Endothelial cell of umbilical vein (primary cell): ENCODE measurements at regions not wholly inside any gene's neighbourhood (a gene's known extent, or its start where the extent isn't known, plus 50 kb on each side); places are given as distances from the start of the nearest gene placed in this dataset.

Source experiments
- EZH2 ChIP-seq: IDR thresholded peaks from 2 replicates; pipeline ENCODE4 v1.6.1; 2012; ENCODE audit warnings: borderline replicate concordance, low read depth, mild to moderate bottlenecking, moderate library complexity, low read length, inconsistent platforms; ENCODE audit not compliant: severe bottlenecking
- TF ChIP-seq, protein P1 (sequence below), 2 donors: IDR thresholded peaks; 1 replicate in 1 of 2; 2 replicates in 1 of 2; pipeline ENCODE4 v1.5.1; 2011; ENCODE audit warnings: low read length in 2 of 2, mild to moderate bottlenecking in 2 of 2, moderate library complexity in 2 of 2, control low read depth in 1 of 2, inconsistent platforms in 1 of 2, low read depth in 1 of 2; ENCODE audit not compliant: insufficient read depth in 1 of 2; ENCODE audit errors: extremely low read depth in 1 of 2

GRCh38 chr9:24095246-24095645, 269.2 kb upstream of the ELAVL2 start:
- no peak for TF ChIP-seq EZH2
- TF ChIP-seq, protein P1, sequence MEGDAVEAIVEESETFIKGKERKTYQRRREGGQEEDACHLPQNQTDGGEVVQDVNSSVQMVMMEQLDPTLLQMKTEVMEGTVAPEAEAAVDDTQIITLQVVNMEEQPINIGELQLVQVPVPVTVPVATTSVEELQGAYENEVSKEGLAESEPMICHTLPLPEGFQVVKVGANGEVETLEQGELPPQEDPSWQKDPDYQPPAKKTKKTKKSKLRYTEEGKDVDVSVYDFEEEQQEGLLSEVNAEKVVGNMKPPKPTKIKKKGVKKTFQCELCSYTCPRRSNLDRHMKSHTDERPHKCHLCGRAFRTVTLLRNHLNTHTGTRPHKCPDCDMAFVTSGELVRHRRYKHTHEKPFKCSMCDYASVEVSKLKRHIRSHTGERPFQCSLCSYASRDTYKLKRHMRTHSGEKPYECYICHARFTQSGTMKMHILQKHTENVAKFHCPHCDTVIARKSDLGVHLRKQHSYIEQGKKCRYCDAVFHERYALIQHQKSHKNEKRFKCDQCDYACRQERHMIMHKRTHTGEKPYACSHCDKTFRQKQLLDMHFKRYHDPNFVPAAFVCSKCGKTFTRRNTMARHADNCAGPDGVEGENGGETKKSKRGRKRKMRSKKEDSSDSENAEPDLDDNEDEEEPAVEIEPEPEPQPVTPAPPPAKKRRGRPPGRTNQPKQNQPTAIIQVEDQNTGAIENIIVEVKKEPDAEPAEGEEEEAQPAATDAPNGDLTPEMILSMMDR (IDR thresholded peaks at IDR 0.05; ENCODE audit: extremely low read depth in 1 of 2, insufficient read depth in 1 of 2, low read depth in 1 of 2, low read length in 2 of 2) = no peak
